Ovary (tissue), 7 donors: ENCODE measurements at regions not wholly inside any gene's neighbourhood (a gene's known extent, or its start where the extent isn't known, plus 50 kb on each side); places are given as distances from the start of the nearest gene placed in this dataset.
"Not testable (repeated sequence)": the region's sequence is repeated elsewhere in the genome, so short reads cannot be mapped to it uniquely, and the experiment has no call there.

ENCODE experiments used
- DNase-seq, 5 donors: peaks; one replicate each; pipeline ENCODE4 v3.0.0-alpha.2; 2019 to 2020
- H3K27ac ChIP-seq, 2 donors: fragments of 200-600 bp; one replicate each; pipeline versions ENCODE4 v1.5.1 to v1.8.0; 2019 to 2022
- H3K27me3 ChIP-seq: fragments of 200-600 bp; one replicate; pipeline ENCODE4 v1.8.0; 2022
- H3K36me3 ChIP-seq: fragments of 200-600 bp; sonication (generic); one replicate; pipeline ENCODE4 v1.5.1; 2019
- H3K4me1 ChIP-seq: one replicate; pipeline ENCODE4 v1.8.1; 2013; ENCODE audit warnings: mild to moderate bottlenecking, moderate library complexity; ENCODE audit not compliant: insufficient read depth
- H3K4me3 ChIP-seq: fragments of 200-600 bp; sonication (generic); one replicate; pipeline ENCODE4 v1.5.1; 2017
- H3K9me3 ChIP-seq, 2 donors: fragments of 200-600 bp in 1 of 2; sonication (generic) in 1 of 2; one replicate each; pipeline versions ENCODE4 v1.5.1 to v1.8.1; 2013 to 2019; ENCODE audit warnings: mild to moderate bottlenecking in 1 of 2, moderate library complexity in 1 of 2
- CTCF ChIP-seq, 3 donors: fragments of 450-650 bp in 2 of 3; fragments of 200-600 bp in 1 of 3; IDR thresholded peaks; one replicate each; pipeline versions ENCODE4 v1.5.1 to v1.8.0; 2016 to 2022; ENCODE audit warnings: antibody characterized with exemption in 3 of 3, mild to moderate bottlenecking in 1 of 3
- EP300 ChIP-seq: sonication (generic); formaldehyde crosslinking; IDR thresholded peaks from one replicate; pipeline ENCODE4 v1.6.1; 2017; ENCODE audit warnings: antibody characterized with exemption
- POLR2A ChIP-seq: fragments of 450-650 bp; IDR thresholded peaks from one replicate; pipeline ENCODE4 v1.6.1; 2017; ENCODE audit warnings: antibody characterized with exemption, mild to moderate bottlenecking, moderate library complexity
- WGBS, 3 donors: extraction: QIAGEN DNeasy Blood & Tissue Kit in 1 of 3; methylation state at CpG; one replicate each; pipeline versions ENCODE4 v1.1.5 to v1.1.7; 2013 to 2017; 5-methylcytosine and 5-hydroxymethylcytosine counted together
- intact Hi-C, 4 donors: fragments of 100-400 bp; cut with DNase I; formaldehyde crosslinking; loops; one replicate each; pipeline versions ENCODE4 v1.11.0 to v1.15.1; 2022 to 2023
- donor health status: DM: no; HTN: no; CAD: no; lungs with moderate emphysema.
- donor health status: DM: no; HTN: no; CAD: no.
- donor health status: Bipolar disorder and iron deficiency.
- donor health status: DM: no; HTN: no; CAD: no.
- donor health status: DM: yes; HTN: yes; CAD: no.

- WGBS, 3 donors = 98 to 100% (median 98%) methylated on average over 5 of the region's 5 CpGs
- intact Hi-C loops = no loop called here
- H3K4me1 ChIP-seq = no peaks in the 10 kb centered on the region
- H3K4me3 ChIP-seq = no peak overlapping the region
- no peaks in the 10 kb centered on the region for H3K36me3 ChIP-seq
- TF ChIP-seq EP300 = no peak
- no peak for TF ChIP-seq CTCF (IDR thresholded peaks at IDR 0.05)
- TF ChIP-seq POLR2A = no peak
- no peaks in the 10 kb centered on the region for H3K27me3 ChIP-seq
- H3K27ac ChIP-seq = no peak overlapping the region
- no peaks in the 10 kb centered on the region for H3K9me3 ChIP-seq
- DNase-seq = no peak
Observed at GRCh38 chr7:119949053-119949452, 323.9 kb upstream of the KCND2 start.

DNA sequence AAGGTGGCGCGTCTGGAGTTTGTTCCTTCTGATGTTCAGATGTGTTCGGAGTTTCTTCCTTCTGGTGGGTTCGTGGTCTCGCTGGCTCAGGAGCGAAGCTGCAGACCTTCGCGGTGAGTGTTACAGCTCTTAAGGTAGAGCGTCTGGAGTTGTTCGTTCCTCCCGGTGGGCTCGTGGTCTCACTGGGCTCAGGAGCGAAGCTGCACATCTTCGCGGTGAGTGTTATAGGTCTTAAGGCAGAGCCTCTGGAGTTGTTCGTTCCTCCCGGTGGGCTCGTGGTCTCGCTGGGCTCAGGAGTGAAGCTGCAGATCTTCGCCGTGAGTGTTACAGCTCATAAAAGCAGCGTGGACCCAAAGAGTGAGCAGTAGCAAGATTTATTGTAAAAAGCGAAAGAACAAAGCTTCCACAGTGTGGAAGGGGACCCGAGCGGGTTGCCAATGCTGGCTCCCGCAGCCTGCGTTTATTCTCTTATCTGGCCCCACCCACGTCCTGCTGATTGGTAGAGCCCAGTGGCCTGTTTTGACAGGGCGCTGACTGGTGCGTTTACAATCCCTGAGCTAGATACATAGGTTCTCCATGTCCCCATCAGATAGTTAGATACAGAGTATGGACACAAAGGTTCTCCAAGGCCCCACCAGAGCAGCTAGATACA lies 322.5 kb upstream of the KCND2 start:
- H3K27me3 ChIP-seq, H3K4me1 ChIP-seq, H3K36me3 ChIP-seq, DNase-seq, H3K9me3 ChIP-seq, H3K27ac ChIP-seq, intact Hi-C loops, H3K4me3 ChIP-seq: not testable (repeated sequence)
- WGBS, 3 donors = 95 to 97% (median 95%) methylated on average over 30 of the region's 30 CpGs

DNA sequence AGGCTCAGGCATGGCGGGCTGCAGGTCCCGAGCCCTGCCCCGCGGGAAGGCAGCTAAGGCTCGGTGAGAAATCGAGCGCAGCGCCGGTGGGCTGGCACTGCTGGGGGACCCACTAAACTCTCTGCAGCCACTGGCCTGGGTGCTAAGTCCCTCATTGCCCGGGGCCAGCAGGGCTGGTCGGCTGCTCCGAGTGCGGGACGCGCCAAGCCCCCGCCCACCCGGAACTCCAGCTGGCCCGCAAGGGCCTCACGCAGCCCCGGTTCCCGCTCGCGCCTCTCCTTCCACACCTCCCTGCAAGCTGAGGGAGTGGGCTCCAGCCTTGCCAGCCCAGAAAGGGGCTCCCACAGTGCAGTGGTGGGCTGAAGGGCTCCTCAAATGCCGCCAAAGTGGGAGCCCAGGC lies 321.4 kb upstream of the KCND2 start:
- H3K4me3 ChIP-seq, H3K4me1 ChIP-seq, H3K36me3 ChIP-seq, DNase-seq, intact Hi-C loops, H3K9me3 ChIP-seq, H3K27ac ChIP-seq, H3K27me3 ChIP-seq: not testable (repeated sequence)
- WGBS, 3 donors = 96 to 98% (median 97%) methylated on average over 16 to 24 of the region's 24 CpGs

- no peaks in the 10 kb centered on the region for H3K27me3 ChIP-seq
- no peaks in the 10 kb centered on the region for H3K36me3 ChIP-seq
- no peak overlapping the region for H3K4me3 ChIP-seq
- no peaks in the 10 kb centered on the region for H3K9me3 ChIP-seq
- TF ChIP-seq POLR2A (no peak), EP300 (no peak), CTCF (IDR thresholded peaks at IDR 0.05) (no peak)
- DNase-seq = no peak
- H3K27ac ChIP-seq = no peak overlapping the region
- H3K4me1 ChIP-seq = no peaks in the 10 kb centered on the region
- intact Hi-C loops = no loop called here
Observed at GRCh38 chr7:119957335-119957734, 315.6 kb upstream of the KCND2 start.

GRCh38 chr7:119959811-119960210 lies 313.2 kb upstream of the KCND2 start:
- Histone ChIP-seq H3K4me3 (no peak overlapping the region), H3K36me3 (no peaks in the 10 kb centered on the region), H3K4me1 (no peaks in the 10 kb centered on the region), H3K27me3 (no peaks in the 10 kb centered on the region), H3K27ac (no peak overlapping the region), H3K9me3 (no peaks in the 10 kb centered on the region)
- WGBS, 3 donors = 92 to 99% (median 94%) methylated on average over 1 of the region's 1 CpG
- no peak for DNase-seq
- intact Hi-C loops = no loop called here
- TF ChIP-seq CTCF (IDR thresholded peaks at IDR 0.05) = no peak
- no peak for TF ChIP-seq POLR2A
- TF ChIP-seq EP300 = no peak

DNA sequence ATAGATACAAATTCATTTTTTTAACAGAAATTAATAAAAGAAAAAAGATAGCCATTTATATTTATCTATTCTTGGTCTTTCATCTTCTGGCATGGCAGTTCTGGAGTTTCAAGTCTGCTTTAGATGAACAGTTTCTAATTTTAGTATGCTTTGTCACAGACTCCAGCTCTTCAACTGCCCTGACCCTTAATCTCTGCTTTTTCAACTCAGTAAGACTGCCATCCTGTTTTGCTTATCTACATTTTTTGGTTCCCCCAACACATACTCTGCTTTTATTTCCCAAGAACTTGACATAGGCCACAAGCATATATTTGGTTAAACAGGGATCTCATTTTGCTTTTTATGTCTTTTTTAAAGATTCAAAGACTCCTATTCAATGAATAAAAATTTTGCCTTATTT lies 309.3 kb upstream of the KCND2 start:
- intact Hi-C loops = no loop called here
- H3K4me1 ChIP-seq = no peaks in the 10 kb centered on the region
- no peaks in the 10 kb centered on the region for H3K36me3 ChIP-seq
- no peak overlapping the region for H3K27ac ChIP-seq
- DNase-seq = no peak
- no peaks in the 10 kb centered on the region for H3K27me3 ChIP-seq
- TF ChIP-seq EP300 (no peak), CTCF (IDR thresholded peaks at IDR 0.05) (no peak), POLR2A (no peak)
- no peak overlapping the region for H3K4me3 ChIP-seq
- H3K9me3 ChIP-seq = no peaks in the 10 kb centered on the region
